Esophagus muscularis mucosa (tissue), 3 donors: ENCODE measurements at regions not wholly inside any gene's neighbourhood (a gene's known extent, or its start where the extent isn't known, plus 50 kb on each side); places are given as distances from the start of the nearest gene placed in this dataset.

Source experiments
- CTCF ChIP-seq, 3 experiments: fragments of 200-600 bp in 2 of 3; fragments of 450-650 bp in 1 of 3; sonication (generic) in 2 of 3; IDR thresholded peaks; one replicate each; pipeline ENCODE4 v1.5.1; 2017 to 2019; ENCODE audit warnings: antibody characterized with exemption in 3 of 3, mild to moderate bottlenecking in 2 of 3, moderate library complexity in 1 of 3
- POLR2A ChIP-seq: fragments of 450-650 bp; IDR thresholded peaks from one replicate; pipeline ENCODE4 v1.6.1; 2017; ENCODE audit warnings: antibody characterized with exemption, moderate library complexity, mild to moderate bottlenecking, low read depth

- TF ChIP-seq POLR2A (no peak), CTCF (IDR thresholded peaks at IDR 0.05) (no peak)
Measured at GRCh38 chrY:17381431-17382070, 498.5 kb downstream of the CDY2B start.
